Renal cortex interstitium (tissue), 11 donors: ENCODE measurements at regions not wholly inside any gene's neighbourhood (a gene's known extent, or its start where the extent isn't known, plus 50 kb on each side); places are given as distances from the start of the nearest gene placed in this dataset.
A peak's percentile ranks its signal among the peaks of the same experiment; 100 is the strongest.
"Not testable (repeated sequence)": the region's sequence is repeated elsewhere in the genome, so short reads cannot be mapped to it uniquely, and the experiment has no call there.

Source experiments
- DNase-seq, 11 donors: peaks; one replicate each; pipeline ENCODE4 v3.0.0-alpha.2; 2013; ENCODE audit warnings: low read depth in 9 of 11, low spot score in 4 of 11; ENCODE audit errors: extremely low read depth in 1 of 11

GRCh38 chr2:64246962-64247361, 102.7 kb upstream of the PELI1 start:
- no peak for DNase-seq

GRCh38 chr2:64249426-64249825, 105.2 kb upstream of the PELI1 start:
- DNase-seq, result no peak

GRCh38 chr2:64250063-64250462, 105.8 kb upstream of the PELI1 start:
- no peak for DNase-seq

- DNase-seq, result no peak
Observed at GRCh38 chr2:64250751-64251423, 106.7 kb upstream of the PELI1 start.

- no peak for DNase-seq
Observed at GRCh38 chr2:64251497-64252250, 107.5 kb upstream of the PELI1 start.

GRCh38 chr2:64252251-64252978, 108.2 kb upstream of the PELI1 start:
- DNase-seq, result not testable (repeated sequence)

- not testable (repeated sequence) for DNase-seq
Observed at GRCh38 chr2:64253421-64253820, 109.2 kb upstream of the PELI1 start.

- DNase-seq, result no peak
Observed at GRCh38 chr2:64258566-64258965, 114.3 kb upstream of the PELI1 start.

GRCh38 chr2:64259312-64259711, 115.1 kb upstream of the PELI1 start:
- no peak for DNase-seq

GRCh38 chr2:64260093-64260803, 116.0 kb upstream of the PELI1 start:
- no peak for DNase-seq

- DNase-seq, result no peak
Observed at GRCh38 chr2:64260817-64261216, 116.6 kb upstream of the PELI1 start.

- no peak for DNase-seq
Observed at GRCh38 chr2:64262071-64262470, 117.9 kb upstream of the PELI1 start.

- no peak for DNase-seq
Observed at GRCh38 chr2:64262816-64263215, 118.6 kb upstream of the PELI1 start.

GRCh38 chr2:64263315-64263714, 119.1 kb upstream of the PELI1 start:
- peak in 3 of 11 donors; percentile 54 to 65 (median 65) for DNase-seq

- no peak for DNase-seq
Observed at GRCh38 chr2:64267699-64268098, 123.5 kb upstream of the PELI1 start.

- no peak for DNase-seq
Observed at GRCh38 chr2:64268330-64269048, 124.3 kb upstream of the PELI1 start.

GRCh38 chr2:64273524-64274398, 129.5 kb upstream of the PELI1 start:
- DNase-seq, result no peak
